22Rv1 (cell line): ENCODE measurements at regions not wholly inside any gene's neighbourhood (a gene's known extent, or its start where the extent isn't known, plus 50 kb on each side); places are given as distances from the start of the nearest gene placed in this dataset.
A peak's percentile ranks its signal among the peaks of the same experiment; 100 is the strongest.

Experiments used
- CTCF ChIP-seq: fragments of 450-650 bp; IDR thresholded peaks from 2 replicates; pipeline ENCODE4 v1.5.1; 2017; ENCODE audit warnings: mild to moderate bottlenecking
- ZFX ChIP-seq: fragments of 450-650 bp; IDR thresholded peaks from 2 replicates; pipeline ENCODE4 v1.6.1; 2017; ENCODE audit warnings: antibody characterized with exemption, borderline replicate concordance

GRCh38 chr12:63457428-63457827, 210.9 kb downstream of the DPY19L2 start:
- peak; percentile 28; the same call in 1 of the 2 replicates for TF ChIP-seq CTCF
- TF ChIP-seq ZFX: no peak
